Left forelimb (tissue), 1 donor: ENCODE measurements at regions not wholly inside any gene's neighbourhood (a gene's known extent, or its start where the extent isn't known, plus 50 kb on each side); places are given as distances from the start of the nearest gene placed in this dataset.
A peak's percentile ranks its signal among the peaks of the same experiment; 100 is the strongest.
"Not testable (repeated sequence)": the region's sequence is repeated elsewhere in the genome, so short reads cannot be mapped to it uniquely, and the experiment has no call there.

ENCODE experiments used
- DNase-seq: peaks from one replicate; pipeline ENCODE4 v3.0.0-alpha.2; 2018; ENCODE audit warnings: low spot score

- DNase-seq: no peak
These were observed 402.4 kb downstream of the TMEM114 start for GRCh38 chr16:8187782-8188372.

GRCh38 chr16:8184854-8185253, 405.5 kb downstream of the TMEM114 start:
- no peak for DNase-seq

GRCh38 chr16:8183176-8184099, 406.9 kb downstream of the TMEM114 start:
- DNase-seq: no peak

- DNase-seq: no peak
These were observed 407.6 kb downstream of the TMEM114 start for GRCh38 chr16:8182761-8183160.

DNA sequence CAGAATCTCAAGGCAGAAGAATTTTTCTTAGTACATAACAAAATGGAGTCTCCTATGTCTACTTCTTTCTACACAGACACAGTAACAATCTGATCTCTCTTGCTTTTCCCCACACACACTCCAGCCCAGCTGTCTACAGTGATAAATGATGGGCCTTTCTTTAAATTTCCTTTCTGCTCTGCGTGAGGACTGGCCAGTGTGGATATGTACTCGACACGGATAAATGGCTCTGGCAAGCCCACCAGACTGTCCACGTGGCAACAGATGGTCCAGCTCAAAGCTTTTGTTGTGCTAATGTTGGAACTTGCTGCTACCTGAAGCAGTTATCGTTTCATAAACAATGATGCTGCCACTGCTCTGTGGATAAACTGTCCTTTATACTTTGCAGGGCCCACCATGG, 410.7 kb downstream of the TMEM114 start:
- no peak for DNase-seq

- DNase-seq: no peak
These were observed 412.0 kb downstream of the TMEM114 start for GRCh38 chr16:8178271-8178670.

DNA sequence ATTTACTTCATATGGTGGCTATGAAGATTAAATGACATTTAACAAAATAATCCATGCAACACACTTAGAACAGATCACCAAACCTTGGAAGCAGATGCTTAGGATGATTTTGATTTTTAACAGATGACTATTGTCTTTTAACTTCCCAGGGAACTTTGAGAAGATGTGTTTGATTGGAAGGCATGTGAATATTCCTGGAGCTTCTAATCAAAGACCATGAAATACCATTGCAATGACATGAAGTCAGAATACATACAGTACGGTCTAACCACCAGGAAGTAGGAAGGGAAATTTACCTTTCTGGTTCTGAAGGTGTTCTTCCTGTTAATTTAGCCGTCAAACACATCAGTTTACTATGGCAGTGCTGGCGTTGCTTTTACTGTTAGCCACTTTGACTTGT, 414.9 kb downstream of the TMEM114 start:
- no peak for DNase-seq

GRCh38 chr16:8173111-8173644, 417.1 kb downstream of the TMEM114 start:
- peak; percentile 74 for DNase-seq

DNA sequence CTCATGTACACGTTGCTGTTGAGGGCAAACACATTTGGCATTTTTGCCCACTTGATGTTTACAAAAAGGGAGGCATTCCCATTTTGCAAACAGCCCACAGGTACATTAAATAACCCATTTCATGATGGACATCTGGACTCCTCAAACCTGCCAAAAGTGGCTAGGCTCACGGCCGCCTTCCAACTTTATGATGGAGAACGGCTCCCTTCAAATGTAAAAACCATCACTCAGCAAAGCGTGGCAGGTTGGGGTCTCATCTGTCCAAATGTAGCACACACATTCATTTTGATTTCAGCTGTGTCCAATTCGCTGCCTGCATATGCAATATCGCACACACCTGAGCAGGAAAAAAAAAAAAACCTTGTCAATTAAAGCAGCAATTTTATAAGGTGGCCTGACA, 417.8 kb downstream of the TMEM114 start:
- no peak for DNase-seq

- DNase-seq: no peak
These were observed 422.3 kb downstream of the TMEM114 start for GRCh38 chr16:8168016-8168415.

GRCh38 chr16:8167436-8167835, 422.9 kb downstream of the TMEM114 start:
- DNase-seq: no peak

DNA sequence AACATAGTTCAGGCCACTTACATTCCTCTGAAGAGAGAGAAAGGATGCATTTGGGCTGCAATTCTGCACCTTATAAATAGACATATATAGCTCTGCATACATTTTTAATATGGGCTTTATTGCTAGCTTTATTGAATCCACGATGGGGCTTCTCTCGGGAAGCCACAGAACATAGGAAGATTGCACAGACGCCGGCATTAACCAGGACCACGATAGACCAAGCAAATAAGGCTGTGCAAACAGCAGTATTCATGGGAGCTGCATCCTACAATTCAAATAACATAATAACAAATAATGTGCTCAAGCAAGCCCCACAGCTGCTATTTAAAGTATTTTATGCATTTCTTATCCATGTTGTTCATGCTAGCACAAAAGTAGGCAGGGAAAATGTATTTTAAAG, 432.3 kb downstream of the TMEM114 start:
- DNase-seq: no peak

DNA sequence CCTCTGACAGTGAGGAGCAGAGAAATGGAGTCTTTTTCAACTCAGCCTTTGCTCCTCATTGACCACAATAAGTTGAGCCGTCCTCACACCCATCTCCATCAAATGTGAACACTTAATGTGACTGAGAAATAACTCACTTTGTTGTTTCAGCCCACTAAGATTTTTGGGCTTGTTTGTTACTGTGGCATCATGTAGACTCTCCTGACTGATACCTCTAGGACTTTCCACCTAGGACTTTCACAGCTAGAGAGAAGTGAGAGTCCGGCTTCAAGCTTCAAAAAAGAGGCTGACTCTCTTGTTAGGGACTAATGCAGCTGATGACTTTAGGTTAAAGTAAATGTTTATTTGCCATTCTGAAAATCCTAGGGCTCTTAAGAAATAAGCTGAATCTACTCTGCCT, 435.0 kb downstream of the TMEM114 start:
- no peak for DNase-seq

- DNase-seq: no peak
These were observed 443.9 kb downstream of the TMEM114 start for GRCh38 chr16:8146256-8147012.

GRCh38 chr16:8138666-8139065, 451.6 kb downstream of the TMEM114 start:
- DNase-seq: no peak

- DNase-seq: no peak
These were observed 452.7 kb downstream of the TMEM114 start for GRCh38 chr16:8137606-8138005.

DNA sequence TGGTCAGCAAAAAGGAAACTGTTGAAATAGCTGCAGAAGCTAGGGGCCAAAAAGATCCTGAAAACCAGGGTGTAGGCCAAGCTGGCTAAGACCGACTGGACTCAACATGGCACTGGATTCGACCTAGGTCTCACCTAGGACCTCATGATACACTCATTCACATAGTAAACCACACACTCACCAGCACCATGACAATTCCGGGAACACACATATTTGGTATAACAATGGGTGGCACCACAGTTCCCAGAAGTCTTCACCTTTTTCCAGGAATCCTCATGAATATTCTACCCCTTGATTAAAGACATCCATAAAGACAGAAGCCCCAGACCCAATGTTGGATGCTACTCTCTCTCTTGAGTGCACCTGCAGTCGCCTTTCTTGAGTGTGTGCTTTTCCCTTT, 460.1 kb downstream of the TMEM114 start:
- no peak for DNase-seq

- DNase-seq: no peak
These were observed 463.2 kb downstream of the TMEM114 start for GRCh38 chr16:8127070-8127469.

GRCh38 chr16:8126313-8126712, 464.0 kb downstream of the TMEM114 start:
- no peak for DNase-seq

DNA sequence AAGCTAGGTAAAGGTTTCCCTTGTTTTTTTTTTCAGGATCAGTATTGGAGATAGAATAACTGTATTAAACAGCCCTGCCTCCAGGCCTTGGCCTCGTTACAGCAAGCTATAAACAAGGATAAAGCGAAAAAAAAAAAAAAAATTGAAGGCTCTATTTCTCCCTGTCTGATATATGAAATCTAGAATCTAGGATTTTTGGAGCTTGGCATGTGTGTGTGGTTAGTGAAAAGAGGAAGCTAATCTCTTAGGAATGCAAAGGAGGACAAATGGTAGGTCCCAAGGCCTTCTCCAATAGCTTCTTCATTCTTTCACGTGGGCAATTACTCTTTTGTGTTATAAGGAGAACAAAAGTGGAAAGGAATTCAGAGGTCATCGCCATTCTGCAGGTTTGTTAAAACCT, 470.3 kb downstream of the TMEM114 start:
- DNase-seq: no peak

- DNase-seq: no peak
These were observed 474.5 kb downstream of the TMEM114 start for GRCh38 chr16:8115814-8116213.

DNA sequence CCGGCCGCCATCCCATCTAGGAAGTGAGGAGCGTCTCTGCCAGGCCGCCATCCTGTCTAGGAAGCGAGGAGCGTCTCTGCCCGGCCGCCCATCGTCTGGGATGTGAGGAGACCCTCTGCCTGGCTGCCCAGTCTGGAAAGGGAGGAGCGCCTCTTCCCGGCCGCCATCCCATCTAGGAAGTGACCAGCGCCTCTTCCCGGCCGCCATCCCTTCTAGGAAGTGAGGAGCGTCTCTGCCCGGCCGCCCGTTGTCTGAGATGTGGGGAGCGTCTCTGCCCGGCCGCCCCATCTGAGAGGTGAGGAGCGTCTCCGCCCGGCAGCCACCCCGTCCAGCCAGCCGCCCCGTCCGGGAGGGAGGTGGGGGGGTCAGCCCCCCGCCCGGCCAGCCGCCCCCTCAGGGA, 475.4 kb downstream of the TMEM114 start:
- DNase-seq: not testable (repeated sequence)

- DNase-seq: no peak
These were observed 476.5 kb downstream of the TMEM114 start for GRCh38 chr16:8113843-8114242.
